Stimulated activated CD4-positive, alpha-beta T cell treated with anti-CD3 and anti-CD28 coated beads, Interleukin-4, amount 100 ng/mL, for 1 hour (primary cell): ENCODE measurements at regions not wholly inside any gene's neighbourhood (a gene's known extent, or its start where the extent isn't known, plus 50 kb on each side); places are given as distances from the start of the nearest gene placed in this dataset.
"Not testable (repeated sequence)": the region's sequence is repeated elsewhere in the genome, so short reads cannot be mapped to it uniquely, and the experiment has no call there.

Source experiments
- DNase-seq: peaks from one replicate; pipeline ENCODE4 v3.0.0-alpha.2; 2020

GRCh38 chr12:131293071-131294015 is 339.6 kb downstream of the ADGRD1 start:
- DNase-seq = not testable (repeated sequence)

- DNase-seq = not testable (repeated sequence)
Observed at GRCh38 chr12:131294716-131295115, 341.0 kb downstream of the ADGRD1 start.

- DNase-seq = not testable (repeated sequence)
Observed at GRCh38 chr12:131295117-131295516, 341.4 kb downstream of the ADGRD1 start.

GRCh38 chr12:131295559-131295958 is 341.9 kb downstream of the ADGRD1 start:
- not testable (repeated sequence) for DNase-seq

- not testable (repeated sequence) for DNase-seq
Observed at GRCh38 chr12:131296136-131296535, 342.4 kb downstream of the ADGRD1 start.

- DNase-seq = not testable (repeated sequence)
Observed at GRCh38 chr12:131296651-131297050, 342.9 kb downstream of the ADGRD1 start.

- DNase-seq = not testable (repeated sequence)
Observed at GRCh38 chr12:131298526-131299369, 345.0 kb downstream of the ADGRD1 start.

- DNase-seq = not testable (repeated sequence)
Observed at GRCh38 chr12:131299370-131299701, 345.6 kb downstream of the ADGRD1 start.

GRCh38 chr12:131303576-131303975 is 349.9 kb downstream of the ADGRD1 start:
- not testable (repeated sequence) for DNase-seq

GRCh38 chr12:131304642-131305041 is 350.9 kb downstream of the ADGRD1 start:
- not testable (repeated sequence) for DNase-seq

GRCh38 chr12:131309700-131310099 is 356.0 kb downstream of the ADGRD1 start:
- no peak for DNase-seq

- DNase-seq = not testable (repeated sequence)
Observed at GRCh38 chr12:131310227-131310969, 356.7 kb downstream of the ADGRD1 start.

- DNase-seq = peak; percentile 22
Observed at GRCh38 chr12:131311279-131311722, 357.6 kb downstream of the ADGRD1 start.

GRCh38 chr12:131311764-131312163 is 358.1 kb downstream of the ADGRD1 start:
- DNase-seq = no peak

- DNase-seq = not testable (repeated sequence)
Observed at GRCh38 chr12:131312382-131312781, 358.7 kb downstream of the ADGRD1 start.

- DNase-seq = no peak
Observed at GRCh38 chr12:131312793-131313545, 359.3 kb downstream of the ADGRD1 start.

GRCh38 chr12:131313635-131314034 is 359.9 kb downstream of the ADGRD1 start:
- DNase-seq = no peak

- no peak for DNase-seq
Observed at GRCh38 chr12:131314524-131315090, 360.9 kb downstream of the ADGRD1 start.

GRCh38 chr12:131315601-131316000 is 361.9 kb downstream of the ADGRD1 start:
- DNase-seq = no peak

GRCh38 chr12:131316388-131316787 is 362.7 kb downstream of the ADGRD1 start:
- DNase-seq = no peak

GRCh38 chr12:131318045-131318685 is 364.5 kb downstream of the ADGRD1 start:
- DNase-seq = no peak
